PC-3 (cell line): ENCODE measurements at regions not wholly inside any gene's neighbourhood (a gene's known extent, or its start where the extent isn't known, plus 50 kb on each side); places are given as distances from the start of the nearest gene placed in this dataset.

ENCODE experiments used
- ATAC-seq: fragments of 200-7000 bp; cut with Tn5 transposase; 2 replicates; pipeline ENCODE4 v1.9.1; 2020; ENCODE audit warnings: mild to moderate bottlenecking, moderate library complexity
- BruUV-seq: library from RNA; stranded (reverse); fragments of 400-500 nt; replicated peaks from 2 replicates; lab custom pipeline; 2021; lab: Mats Ljungman, UMichigan
- CTCF ChIA-PET: fragments of 300-600 bp; sonication (Branson Sonifier 250); formaldehyde crosslinking; loops from one replicate; lab custom pipeline; 2022; ENCODE audit warnings: antibody characterized with exemption; lab: Charles Lee
- POLR2A ChIA-PET: fragments of 300-600 bp; sonication (Branson Sonifier 250); formaldehyde crosslinking; loops from one replicate; lab custom pipeline; 2022; ENCODE audit warnings: antibody characterized with exemption; ENCODE audit not compliant: unreplicated experiment; lab: Charles Lee
- DNase-seq: peaks from one replicate; pipeline ENCODE4 v3.0.0-alpha.2; 2015
- H2AFZ ChIP-seq: fragments of 300-600 bp; sonication (generic); 2 replicates; pipeline ENCODE4 v1.6.0; 2016; ENCODE audit warnings: antibody characterized with exemption, low read length
- H3F3A ChIP-seq: fragments of 300-600 bp; sonication (generic); one replicate; pipeline ENCODE4 v1.6.0; 2017; ENCODE audit warnings: antibody characterized with exemption, low read length, control low read depth, mild to moderate bottlenecking; ENCODE audit not compliant: unreplicated experiment
- H3K27ac ChIP-seq: fragments of 300-600 bp; sonication (generic); 2 replicates; pipeline ENCODE4 v1.5.1; 2016; ENCODE audit warnings: mild to moderate bottlenecking, low read length
- H3K27me3 ChIP-seq: fragments of 300-600 bp; sonication (generic); 2 replicates; pipeline ENCODE4 v1.6.1; 2016; ENCODE audit warnings: low read length, mixed read lengths
- H3K36me3 ChIP-seq: fragments of 300-600 bp; sonication (generic); 2 replicates; pipeline ENCODE4 v1.6.1; 2016; ENCODE audit warnings: low read depth, mixed run types, low read length, mixed read lengths
- H3K4me1 ChIP-seq: fragments of 300-600 bp; sonication (generic); 2 replicates; pipeline ENCODE4 v1.5.1; 2016; ENCODE audit warnings: low read length; ENCODE audit not compliant: insufficient read depth
- H3K4me2 ChIP-seq: fragments of 300-600 bp; sonication (generic); 2 replicates; pipeline ENCODE4 v1.6.0; 2016; ENCODE audit warnings: low read length
- H3K4me3 ChIP-seq: fragments of 300-600 bp; sonication (generic); 2 replicates; pipeline ENCODE4 v1.5.1; 2016; ENCODE audit warnings: mild to moderate bottlenecking, low read length, mixed read lengths
- H3K79me2 ChIP-seq: fragments of 300-600 bp; sonication (generic); 2 replicates; pipeline ENCODE4 v1.6.1; 2017; ENCODE audit warnings: low read length, mixed read lengths
- H3K9ac ChIP-seq: fragments of 300-600 bp; sonication (generic); 2 replicates; pipeline ENCODE4 v1.6.0; 2016; ENCODE audit warnings: mild to moderate bottlenecking, low read length
- H3K9me2 ChIP-seq: fragments of 300-600 bp; sonication (generic); replicated peaks from 2 replicates; pipeline ENCODE4 v1.6.1; 2016; ENCODE audit warnings: mixed run types, low read length, mixed read lengths
- H3K9me3 ChIP-seq: fragments of 300-600 bp; sonication (generic); 2 replicates; pipeline ENCODE4 v1.6.1; 2016; ENCODE audit warnings: low read length, mixed read lengths
- H4K20me1 ChIP-seq: fragments of 300-600 bp; sonication (generic); 2 replicates; pipeline ENCODE4 v1.6.1; 2016; ENCODE audit warnings: low read length, mixed read lengths
- CTCF ChIP-seq: fragments of 300-600 bp; sonication (generic); conservative IDR thresholded peaks from 2 replicates; pipeline ENCODE4 v1.5.1; 2017; ENCODE audit warnings: antibody characterized with exemption, low read depth, mild to moderate bottlenecking, low read length
- EZH2 ChIP-seq: fragments of 300-600 bp; sonication (generic); IDR thresholded peaks from one replicate; pipeline ENCODE4 v1.6.1; 2017; ENCODE audit warnings: antibody characterized with exemption, mild to moderate bottlenecking, low read length; ENCODE audit not compliant: unreplicated experiment
- EZH2phosphoT487 ChIP-seq: fragments of 300-600 bp; sonication (generic); IDR thresholded peaks from 2 replicates; pipeline ENCODE4 v1.6.1; 2018; ENCODE audit warnings: mild to moderate bottlenecking, antibody characterized with exemption, low read length, borderline replicate concordance
- intact Hi-C: fragments of 100-400 bp; cut with micrococcal nuclease; formaldehyde crosslinking; loops from 2 replicates; pipeline ENCODE4 v1.9.0; 2023

- ChIA-PET CTCF (no interaction called here), POLR2A (no interaction called here)
- no TSS peak for BruUV-seq
- H3F3A ChIP-seq: no peaks in the 10 kb centered on the region
- no peak overlapping the region for H3K4me3 ChIP-seq
- ATAC-seq (no peak), DNase-seq (no peak)
- intact Hi-C loops: no loop called here
- no peak overlapping the region for H3K27ac ChIP-seq
- no peaks in the 10 kb centered on the region for H3K9me3 ChIP-seq
- H4K20me1 ChIP-seq: no peaks in the 10 kb centered on the region
- no peak for TF ChIP-seq EZH2phosphoT487
- no peak for TF ChIP-seq EZH2
- no peak for TF ChIP-seq CTCF
- no peaks in the 10 kb centered on the region for H3K36me3 ChIP-seq
- no peaks in the 10 kb centered on the region; the same call in 1 of the 2 replicates for H3K27me3 ChIP-seq
- no peak overlapping the region for H3K4me2 ChIP-seq
- H3K79me2 ChIP-seq: no peaks in the 10 kb centered on the region
- no peaks in the 10 kb centered on the region for H3K9me2 ChIP-seq
- H3K4me1 ChIP-seq: no peaks in the 10 kb centered on the region
- no peak overlapping the region for H3K9ac ChIP-seq
- no peak overlapping the region for H2AFZ ChIP-seq
Measured at GRCh38 chr19:30074096-30074495, 132.1 kb downstream of the URI1 start.

GRCh38 chr19:30074741-30075715 is 133.0 kb downstream of the URI1 start:
- H3K4me2 ChIP-seq: no peak overlapping the region
- no peak overlapping the region for H3K4me3 ChIP-seq
- DNase-seq (no peak), ATAC-seq (no peak)
- no peaks in the 10 kb centered on the region for H3K36me3 ChIP-seq
- BruUV-seq: no TSS peak
- H3K9me3 ChIP-seq: no peaks in the 10 kb centered on the region
- H3K27me3 ChIP-seq: no peaks in the 10 kb centered on the region; the same call in 1 of the 2 replicates
- no peak overlapping the region for H3K9ac ChIP-seq
- H4K20me1 ChIP-seq: no peaks in the 10 kb centered on the region
- no peak overlapping the region for H3K27ac ChIP-seq
- H3K9me2 ChIP-seq: no peaks in the 10 kb centered on the region
- intact Hi-C loops: no loop called here
- H3K4me1 ChIP-seq: no peaks in the 10 kb centered on the region
- H3F3A ChIP-seq: no peaks in the 10 kb centered on the region
- CTCF ChIA-PET: no interaction called here
- TF ChIP-seq CTCF: no peak
- TF ChIP-seq EZH2phosphoT487: no peak
- no peak for TF ChIP-seq EZH2
- no peaks in the 10 kb centered on the region for H3K79me2 ChIP-seq
- POLR2A ChIA-PET: no interaction called here
- no peak overlapping the region for H2AFZ ChIP-seq

GRCh38 chr19:30076101-30076551 is 134.1 kb downstream of the URI1 start:
- no TSS peak for BruUV-seq
- no peak overlapping the region for H2AFZ ChIP-seq
- intact Hi-C loops: no loop called here
- H3K4me2 ChIP-seq: no peak overlapping the region
- H4K20me1 ChIP-seq: no peaks in the 10 kb centered on the region
- no peak overlapping the region for H3K4me3 ChIP-seq
- ChIA-PET CTCF (no interaction called here), POLR2A (no interaction called here)
- DNase-seq (no peak), ATAC-seq (no peak)
- no peaks in the 10 kb centered on the region for H3K36me3 ChIP-seq
- H3K4me1 ChIP-seq: no peaks in the 10 kb centered on the region
- no peak for TF ChIP-seq EZH2phosphoT487
- H3K9me3 ChIP-seq: no peaks in the 10 kb centered on the region
- no peaks in the 10 kb centered on the region; the same call in 1 of the 2 replicates for H3K27me3 ChIP-seq
- H3K9ac ChIP-seq: no peak overlapping the region
- no peaks in the 10 kb centered on the region for H3K79me2 ChIP-seq
- H3K9me2 ChIP-seq: no peaks in the 10 kb centered on the region
- no peaks in the 10 kb centered on the region for H3F3A ChIP-seq
- H3K27ac ChIP-seq: no peak overlapping the region
